MCF 10A (cell line): ENCODE measurements at regions not wholly inside any gene's neighbourhood (a gene's known extent, or its start where the extent isn't known, plus 50 kb on each side); places are given as distances from the start of the nearest gene placed in this dataset.

ENCODE experiments used
- BruUV-seq: library from RNA; stranded (reverse); fragments of 400-500 nt; replicated peaks from 2 replicates; lab custom pipeline; 2021; lab: Mats Ljungman, UMichigan
- CTCF ChIA-PET: fragments of 300-600 bp; sonication (Branson Sonifier 250); formaldehyde crosslinking; extraction: SDS; loops from one replicate; lab custom pipeline; 2021; ENCODE audit warnings: antibody characterized with exemption, inconsistent platforms; lab: Yijun Ruan, JAX
- POLR2A ChIA-PET: fragments of 300-600, 350-650 bp; sonication (Branson Sonifier 250); formaldehyde crosslinking; extraction: SDS; loops from one replicate; lab custom pipeline; 2020; ENCODE audit warnings: antibody characterized with exemption, inconsistent platforms; lab: Yijun Ruan, JAX
- DNase-seq: peaks from one replicate; pipeline ENCODE4 v3.0.0-alpha.2; 2018; ENCODE audit not compliant: unreplicated experiment
- H3K27ac Mint-ChIP-seq: one replicate; pipeline ENCODE4 v1.8.0; 2022; ENCODE audit warnings: mild to moderate bottlenecking, low read depth, mixed read lengths; ENCODE audit not compliant: unreplicated experiment
- H3K27me3 Mint-ChIP-seq: one replicate; pipeline ENCODE4 v1.8.0; 2022; ENCODE audit warnings: mixed read lengths; ENCODE audit not compliant: insufficient read depth, unreplicated experiment
- H3K36me3 Mint-ChIP-seq: one replicate; pipeline ENCODE4 v1.8.0; 2022; ENCODE audit warnings: mild to moderate bottlenecking, moderate library complexity, mixed read lengths; ENCODE audit not compliant: insufficient read depth, unreplicated experiment
- H3K4me1 Mint-ChIP-seq: one replicate; pipeline ENCODE4 v1.8.0; 2022; ENCODE audit warnings: mixed read lengths; ENCODE audit not compliant: insufficient read depth, unreplicated experiment
- H3K4me3 Mint-ChIP-seq: one replicate; pipeline ENCODE4 v1.8.0; 2022; ENCODE audit warnings: mild to moderate bottlenecking, moderate library complexity, mixed read lengths; ENCODE audit not compliant: unreplicated experiment
- H3K9me3 Mint-ChIP-seq: one replicate; pipeline ENCODE4 v1.8.0; 2022; ENCODE audit warnings: mixed read lengths; ENCODE audit not compliant: unreplicated experiment
- intact Hi-C: fragments of 100-400 bp; cut with micrococcal nuclease; formaldehyde crosslinking; loops from 2 replicates; pipeline ENCODE4 v1.14.1; 2022
- TF ChIP-seq, protein P1 (sequence below): fragments of 200-600 bp; IDR thresholded peaks from one replicate; pipeline ENCODE4 v1.8.0; 2022; ENCODE audit warnings: antibody characterized with exemption, mild to moderate bottlenecking; ENCODE audit not compliant: unreplicated experiment

DNA sequence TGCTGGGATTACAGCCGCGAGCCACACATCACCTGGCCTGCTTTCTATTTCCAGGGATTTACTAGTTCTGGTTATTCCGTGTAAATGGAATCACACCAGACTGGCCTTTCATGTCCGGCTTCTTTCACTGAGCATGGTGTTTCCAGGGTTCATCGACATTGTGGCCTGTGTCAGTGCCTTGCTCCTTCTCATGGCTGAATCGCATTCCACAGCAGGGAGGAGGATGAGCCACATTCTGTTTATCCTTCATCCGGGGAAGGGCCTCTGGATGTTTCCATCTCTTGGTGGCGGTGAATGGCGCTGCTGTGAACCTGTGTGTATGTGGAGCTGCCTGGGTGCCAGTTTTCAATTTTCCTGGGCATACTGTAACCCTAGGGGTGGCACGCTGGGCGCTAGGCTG, 58.7 kb upstream of the RNU6ATAC start:
- intact Hi-C loops = no loop called here
- no TSS peak for BruUV-seq
- Mint-ChIP-seq H3K4me1 (no peaks in the 10 kb centered on the region), H3K9me3 (no peaks in the 10 kb centered on the region), H3K27me3 (peaks cover 40% of the 10 kb centered on the region), H3K36me3 (peaks cover 2% of the 10 kb centered on the region), H3K27ac (no peak overlapping the region), H3K4me3 (no peak overlapping the region)
- DNase-seq = no peak
- TF ChIP-seq, protein P1, sequence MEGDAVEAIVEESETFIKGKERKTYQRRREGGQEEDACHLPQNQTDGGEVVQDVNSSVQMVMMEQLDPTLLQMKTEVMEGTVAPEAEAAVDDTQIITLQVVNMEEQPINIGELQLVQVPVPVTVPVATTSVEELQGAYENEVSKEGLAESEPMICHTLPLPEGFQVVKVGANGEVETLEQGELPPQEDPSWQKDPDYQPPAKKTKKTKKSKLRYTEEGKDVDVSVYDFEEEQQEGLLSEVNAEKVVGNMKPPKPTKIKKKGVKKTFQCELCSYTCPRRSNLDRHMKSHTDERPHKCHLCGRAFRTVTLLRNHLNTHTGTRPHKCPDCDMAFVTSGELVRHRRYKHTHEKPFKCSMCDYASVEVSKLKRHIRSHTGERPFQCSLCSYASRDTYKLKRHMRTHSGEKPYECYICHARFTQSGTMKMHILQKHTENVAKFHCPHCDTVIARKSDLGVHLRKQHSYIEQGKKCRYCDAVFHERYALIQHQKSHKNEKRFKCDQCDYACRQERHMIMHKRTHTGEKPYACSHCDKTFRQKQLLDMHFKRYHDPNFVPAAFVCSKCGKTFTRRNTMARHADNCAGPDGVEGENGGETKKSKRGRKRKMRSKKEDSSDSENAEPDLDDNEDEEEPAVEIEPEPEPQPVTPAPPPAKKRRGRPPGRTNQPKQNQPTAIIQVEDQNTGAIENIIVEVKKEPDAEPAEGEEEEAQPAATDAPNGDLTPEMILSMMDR = no peak
- CTCF ChIA-PET = no interaction called here
- POLR2A ChIA-PET = no interaction called here

- intact Hi-C loops = no loop called here
- ChIA-PET POLR2A (no interaction called here), CTCF (no interaction called here)
- TF ChIP-seq, protein P1 = no peak
- no peaks in the 10 kb centered on the region for H3K9me3 Mint-ChIP-seq
- H3K36me3 Mint-ChIP-seq = no peaks in the 10 kb centered on the region
- H3K4me3 Mint-ChIP-seq = no peak overlapping the region
- no peak overlapping the region for H3K27ac Mint-ChIP-seq
- peaks cover 46% of the 10 kb centered on the region for H3K27me3 Mint-ChIP-seq
- BruUV-seq = no TSS peak
- no peak for DNase-seq
- no peaks in the 10 kb centered on the region for H3K4me1 Mint-ChIP-seq
Measured at GRCh38 chr9:134223591-134224122, 59.3 kb upstream of the RNU6ATAC start.

DNA sequence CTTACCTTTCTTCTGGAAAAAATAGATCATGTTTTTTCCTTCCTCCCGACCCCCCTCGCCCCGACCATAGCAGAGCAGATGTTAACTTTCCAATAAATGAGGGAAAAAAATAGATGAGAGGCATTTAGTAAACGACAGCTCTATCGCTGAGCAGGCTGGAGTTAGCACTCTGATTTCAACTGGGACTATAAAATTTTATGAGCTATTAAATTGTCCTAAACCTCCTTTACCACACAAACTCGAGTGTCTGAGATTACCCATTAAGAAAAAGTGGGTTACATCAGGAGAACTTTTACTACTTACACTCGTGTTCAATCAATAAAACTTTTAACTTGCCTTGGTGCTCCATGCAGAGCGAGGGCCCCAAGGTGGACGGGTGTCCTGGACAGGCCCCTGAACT, 59.8 kb upstream of the RNU6ATAC start:
- no peak for DNase-seq
- peaks cover 50% of the 10 kb centered on the region for H3K27me3 Mint-ChIP-seq
- no peak overlapping the region for H3K27ac Mint-ChIP-seq
- H3K36me3 Mint-ChIP-seq = no peaks in the 10 kb centered on the region
- ChIA-PET POLR2A (no interaction called here), CTCF (no interaction called here)
- H3K4me3 Mint-ChIP-seq = no peak overlapping the region
- TF ChIP-seq, protein P1 = no peak
- no peaks in the 10 kb centered on the region for H3K4me1 Mint-ChIP-seq
- intact Hi-C loops = no loop called here
- H3K9me3 Mint-ChIP-seq = no peaks in the 10 kb centered on the region
- no TSS peak for BruUV-seq

- DNase-seq = no peak
- Mint-ChIP-seq H3K9me3 (no peaks in the 10 kb centered on the region), H3K4me1 (no peaks in the 10 kb centered on the region), H3K36me3 (no peaks in the 10 kb centered on the region), H3K27ac (no peak overlapping the region), H3K4me3 (no peak overlapping the region), H3K27me3 (peaks cover 50% of the 10 kb centered on the region)
- no TSS peak for BruUV-seq
- intact Hi-C loops = no loop called here
- POLR2A ChIA-PET = no interaction called here
- CTCF ChIA-PET = no interaction called here
- TF ChIP-seq, protein P1 = no peak
Measured at GRCh38 chr9:134224567-134225093, 60.3 kb upstream of the RNU6ATAC start.
